ENCODE measurements at regions not wholly inside any gene's neighbourhood (a gene's known extent, or its start where the extent isn't known, plus 50 kb on each side); places are given as distances from the start of the nearest gene placed in this dataset.

DNA sequence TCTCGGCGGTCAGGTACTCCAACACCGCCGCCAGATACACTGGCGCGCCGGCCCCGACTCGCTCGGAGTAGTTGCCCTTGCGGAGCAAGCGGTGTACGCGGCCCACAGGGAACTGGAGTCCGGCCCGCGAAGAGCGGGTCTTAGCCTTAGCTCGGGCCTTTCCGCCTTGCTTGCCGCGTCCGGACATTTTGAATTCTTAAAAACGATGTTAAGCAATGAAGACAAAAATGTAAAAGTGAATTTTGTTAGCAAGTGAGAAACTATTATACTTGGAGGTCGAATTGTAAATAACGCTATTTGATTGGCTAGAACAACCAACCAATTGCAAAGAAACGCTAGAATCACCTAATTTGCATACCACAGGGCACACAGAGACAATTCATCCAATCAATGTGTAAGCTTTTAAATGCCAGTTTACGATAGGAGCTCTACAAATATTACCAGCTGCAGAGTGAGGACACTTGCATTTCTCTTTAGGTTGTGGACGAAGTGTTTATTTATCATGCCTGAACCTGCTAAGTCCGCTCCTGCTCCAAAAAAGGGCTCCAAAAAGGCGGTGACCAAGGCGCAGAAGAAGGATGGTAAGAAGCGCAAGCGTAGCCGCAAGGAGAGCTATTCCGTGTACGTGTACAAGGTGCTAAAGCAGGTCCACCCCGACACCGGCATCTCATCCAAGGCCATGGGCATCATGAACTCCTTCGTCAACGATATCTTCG lies 112.0 kb downstream of the HFE start:
- intact Hi-C loops (cut with DNase I), result no loop called here
- H3K9me3 ChIP-seq, result no peaks in the 10 kb centered on the region
- peak; percentile 71 to 82 (median 75) for ATAC-seq
- H3K36me3 ChIP-seq, result no peaks in the 10 kb centered on the region
- peaks cover 0 to 5% (median 0%) of the 10 kb centered on the region in 3 donors for H3K4me1 ChIP-seq
- peak overlapping the region; percentile 4 to 43 (median 32) for H3K4me3 ChIP-seq
- TF ChIP-seq, protein P1, sequence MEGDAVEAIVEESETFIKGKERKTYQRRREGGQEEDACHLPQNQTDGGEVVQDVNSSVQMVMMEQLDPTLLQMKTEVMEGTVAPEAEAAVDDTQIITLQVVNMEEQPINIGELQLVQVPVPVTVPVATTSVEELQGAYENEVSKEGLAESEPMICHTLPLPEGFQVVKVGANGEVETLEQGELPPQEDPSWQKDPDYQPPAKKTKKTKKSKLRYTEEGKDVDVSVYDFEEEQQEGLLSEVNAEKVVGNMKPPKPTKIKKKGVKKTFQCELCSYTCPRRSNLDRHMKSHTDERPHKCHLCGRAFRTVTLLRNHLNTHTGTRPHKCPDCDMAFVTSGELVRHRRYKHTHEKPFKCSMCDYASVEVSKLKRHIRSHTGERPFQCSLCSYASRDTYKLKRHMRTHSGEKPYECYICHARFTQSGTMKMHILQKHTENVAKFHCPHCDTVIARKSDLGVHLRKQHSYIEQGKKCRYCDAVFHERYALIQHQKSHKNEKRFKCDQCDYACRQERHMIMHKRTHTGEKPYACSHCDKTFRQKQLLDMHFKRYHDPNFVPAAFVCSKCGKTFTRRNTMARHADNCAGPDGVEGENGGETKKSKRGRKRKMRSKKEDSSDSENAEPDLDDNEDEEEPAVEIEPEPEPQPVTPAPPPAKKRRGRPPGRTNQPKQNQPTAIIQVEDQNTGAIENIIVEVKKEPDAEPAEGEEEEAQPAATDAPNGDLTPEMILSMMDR (IDR thresholded peaks at IDR 0.05), result no peak
- DNase-seq, result peak in 5 of 6 donors; percentile 48 to 82 (median 57)
- 5% methylated on average over 42 of the region's 42 CpGs for WGBS, 2 donors
- H3K27me3 ChIP-seq, result peaks cover 0 to 77% (median 3%) of the 10 kb centered on the region in 4 donors
- peak; percentile 53 for FAIRE-seq
- H3K27ac ChIP-seq, result peak overlapping the region; percentile 20 to 90 (median 80)

DNA sequence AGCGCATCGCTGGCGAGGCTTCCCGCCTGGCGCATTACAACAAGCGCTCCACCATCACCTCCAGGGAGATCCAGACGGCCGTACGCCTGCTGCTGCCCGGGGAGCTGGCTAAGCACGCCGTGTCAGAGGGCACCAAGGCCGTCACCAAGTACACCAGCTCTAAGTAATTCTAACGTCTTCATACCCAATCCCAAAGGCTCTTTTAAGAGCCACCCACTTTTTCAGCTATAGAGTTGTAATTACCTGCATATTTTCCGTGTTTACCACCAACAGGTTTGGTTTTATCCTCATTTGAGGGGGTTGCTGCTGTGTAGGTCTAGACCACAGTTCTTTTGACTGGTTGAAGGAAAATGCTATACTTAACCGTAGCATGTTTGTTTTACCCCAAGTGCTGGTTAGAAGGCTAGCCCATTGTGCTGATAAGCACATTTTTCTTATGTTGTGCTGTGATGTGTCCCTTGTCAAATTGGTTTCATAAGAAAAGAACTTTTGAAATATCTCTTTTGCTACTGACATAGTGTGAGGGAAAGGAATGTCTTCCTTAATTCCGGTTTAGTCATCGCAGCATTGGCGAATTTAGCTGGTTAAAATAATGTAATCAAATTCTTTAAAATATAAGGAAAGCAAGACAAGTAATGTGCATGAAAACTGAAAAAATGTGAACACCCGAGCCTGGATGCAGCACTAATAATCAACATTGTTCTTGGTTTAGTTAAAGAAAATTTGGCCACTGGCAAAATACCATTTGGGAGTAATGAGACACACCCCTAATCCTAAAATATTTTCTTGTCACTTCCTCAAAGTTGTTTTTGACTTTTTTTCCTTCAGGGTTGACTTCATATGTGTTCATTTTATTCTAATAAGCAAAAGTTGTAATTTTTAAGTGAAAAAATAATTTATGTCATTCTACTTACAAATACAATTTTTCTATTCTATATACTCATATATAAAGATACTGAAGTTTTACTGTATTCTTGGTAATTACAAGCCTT lies 112.8 kb downstream of the HFE start:
- 11 to 13% methylated on average over 20 of the region's 20 CpGs for WGBS, 2 donors
- TF ChIP-seq, protein P1 (IDR thresholded peaks at IDR 0.05), result no peak
- intact Hi-C loops (cut with DNase I), result no loop called here
- Histone ChIP-seq H3K4me1 (peaks cover 0 to 5% (median 0%) of the 10 kb centered on the region in 3 donors), H3K9me3 (no peaks in the 10 kb centered on the region), H3K4me3 (peak overlapping the region in 2 of 4 donors; percentile 4 to 15), H3K36me3 (no peaks in the 10 kb centered on the region), H3K27ac (peak overlapping the region; percentile 20 to 90 (median 80)), H3K27me3 (peaks cover 0 to 78% (median 5%) of the 10 kb centered on the region in 4 donors)
- ATAC-seq, result peak in 2 of 4 donors; percentile 0
- no peak for FAIRE-seq
- no peak for DNase-seq

DNA sequence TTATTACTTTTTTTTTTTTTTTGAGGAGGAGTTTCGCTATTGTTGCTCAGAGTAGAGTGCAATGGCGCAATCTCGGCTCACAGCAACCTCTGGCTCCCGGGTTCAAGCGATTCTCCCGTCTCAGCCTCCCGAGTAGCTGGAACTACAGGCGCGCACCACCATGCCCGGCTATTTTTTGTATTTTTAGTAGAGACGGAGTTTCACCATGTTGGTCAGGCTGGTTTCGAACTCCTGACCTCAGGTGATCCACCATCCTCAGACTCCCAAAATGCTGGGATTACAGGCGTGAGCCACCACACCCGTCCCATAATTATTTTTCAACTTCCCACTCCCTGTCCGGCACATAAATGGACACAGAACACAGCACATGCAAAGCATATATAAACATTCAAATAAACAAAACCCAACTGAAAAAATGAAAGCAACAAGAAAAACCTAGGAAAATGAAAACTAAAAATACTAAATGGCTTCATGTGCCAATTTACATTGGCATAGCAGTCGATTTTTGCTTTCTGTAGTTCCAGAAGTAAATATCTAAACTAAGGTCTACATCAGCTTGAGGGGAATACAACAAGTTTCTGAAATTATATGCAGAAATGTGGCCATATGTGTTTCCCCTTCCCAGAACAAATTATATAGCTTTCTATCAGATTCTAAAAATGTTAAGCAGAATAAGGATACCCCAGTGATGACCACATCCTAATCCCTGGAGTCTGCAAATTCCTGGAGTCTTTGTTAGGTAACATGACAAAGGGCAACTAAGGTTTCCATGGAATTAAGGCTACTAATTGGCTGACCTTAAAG lies 113.9 kb downstream of the HFE start:
- intact Hi-C loops (cut with DNase I), result no loop called here
- Histone ChIP-seq H3K4me3 (no peak overlapping the region), H3K4me1 (peaks cover 0 to 5% (median 0%) of the 10 kb centered on the region in 3 donors), H3K27ac (no peak overlapping the region), H3K9me3 (no peaks in the 10 kb centered on the region), H3K36me3 (no peaks in the 10 kb centered on the region), H3K27me3 (peaks cover 0 to 77% (median 8%) of the 10 kb centered on the region in 4 donors)
- 84 to 91% methylated on average over 16 of the region's 16 CpGs for WGBS, 2 donors
- ATAC-seq (no peak), DNase-seq (no peak), FAIRE-seq (no peak)
- TF ChIP-seq, protein P1 (IDR thresholded peaks at IDR 0.05), result no peak

DNA sequence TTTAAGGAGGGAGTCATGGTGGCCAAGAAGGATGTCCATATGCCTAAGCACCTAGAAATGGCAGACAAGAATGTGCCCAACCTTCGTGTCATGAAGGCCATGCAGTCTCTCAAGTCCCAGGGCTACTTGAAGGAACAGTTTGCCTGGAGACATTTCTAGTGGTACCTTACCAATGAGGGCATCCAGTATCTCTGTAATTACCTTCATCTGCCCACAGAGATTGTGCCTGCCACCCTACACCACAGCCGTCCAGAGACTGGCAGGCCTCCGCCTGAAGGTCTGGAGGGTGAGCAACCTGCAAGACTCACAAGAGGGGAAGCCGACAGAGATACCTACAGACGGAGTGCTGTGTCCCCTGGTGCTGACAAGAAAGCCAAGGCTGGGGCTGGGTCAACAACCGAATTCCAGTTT lies 115.0 kb downstream of the HFE start:
- DNase-seq (no peak), FAIRE-seq (no peak), ATAC-seq (no peak)
- H3K27ac ChIP-seq, result no peak overlapping the region
- H3K4me3 ChIP-seq, result no peak overlapping the region
- peaks cover 0 to 5% (median 0%) of the 10 kb centered on the region in 3 donors for H3K4me1 ChIP-seq
- TF ChIP-seq, protein P1 (IDR thresholded peaks at IDR 0.05), result no peak
- H3K27me3 ChIP-seq, result peaks cover 0 to 66% (median 8%) of the 10 kb centered on the region in 4 donors
- H3K9me3 ChIP-seq, result no peaks in the 10 kb centered on the region
- H3K36me3 ChIP-seq, result no peaks in the 10 kb centered on the region
- intact Hi-C loops (cut with DNase I), result no loop called here
- WGBS, 2 donors, result 69 to 87% methylated on average over 6 of the region's 6 CpGs

Measured in pancreas (tissue), 10 donors.